ENCODE measurements at regions not wholly inside any gene's neighbourhood (a gene's known extent, or its start where the extent isn't known, plus 50 kb on each side); places are given as distances from the start of the nearest gene placed in this dataset.

DNA sequence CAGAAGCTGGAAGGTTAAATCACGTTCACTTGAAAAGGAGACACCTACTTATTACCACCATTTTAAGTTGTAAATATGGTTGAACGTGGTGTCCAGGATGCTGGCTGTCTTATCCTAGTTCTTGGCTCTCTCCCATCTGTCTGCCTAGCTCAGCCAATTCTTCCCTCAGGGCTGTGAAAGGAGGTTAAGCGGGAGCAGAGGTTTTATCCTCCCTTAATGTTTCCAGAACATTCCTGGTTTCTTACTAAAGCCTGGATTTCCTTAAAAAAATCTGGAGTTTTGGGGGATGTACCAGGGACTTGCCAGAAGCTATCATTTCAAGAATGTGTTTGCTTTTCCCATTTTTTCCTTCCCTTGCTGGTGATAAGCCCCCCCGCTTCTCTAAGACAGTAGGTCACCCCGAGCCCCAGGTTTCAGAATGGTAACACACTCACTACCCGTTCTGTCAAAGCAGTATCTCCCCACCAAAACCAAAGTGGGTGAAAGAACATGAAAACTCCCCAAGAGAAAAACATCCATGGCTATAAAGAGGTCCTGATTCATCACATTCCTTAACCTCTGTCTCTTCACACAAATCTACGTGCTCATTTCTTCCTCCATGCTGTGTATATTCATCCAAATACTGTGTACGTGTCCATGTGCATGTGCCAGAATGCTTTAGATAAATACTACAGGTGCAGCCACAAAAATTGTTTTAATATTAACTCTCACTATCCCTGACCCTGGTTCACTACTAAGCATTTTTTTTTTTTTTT, 114.7 kb downstream of the MAP3K21 start (continued):
- TF ChIP-seq PCBP1 (IDR thresholded peaks at IDR 0.05; ENCODE audit: low read depth, low read length, poor library complexity, severe bottlenecking): no peak

DNA sequence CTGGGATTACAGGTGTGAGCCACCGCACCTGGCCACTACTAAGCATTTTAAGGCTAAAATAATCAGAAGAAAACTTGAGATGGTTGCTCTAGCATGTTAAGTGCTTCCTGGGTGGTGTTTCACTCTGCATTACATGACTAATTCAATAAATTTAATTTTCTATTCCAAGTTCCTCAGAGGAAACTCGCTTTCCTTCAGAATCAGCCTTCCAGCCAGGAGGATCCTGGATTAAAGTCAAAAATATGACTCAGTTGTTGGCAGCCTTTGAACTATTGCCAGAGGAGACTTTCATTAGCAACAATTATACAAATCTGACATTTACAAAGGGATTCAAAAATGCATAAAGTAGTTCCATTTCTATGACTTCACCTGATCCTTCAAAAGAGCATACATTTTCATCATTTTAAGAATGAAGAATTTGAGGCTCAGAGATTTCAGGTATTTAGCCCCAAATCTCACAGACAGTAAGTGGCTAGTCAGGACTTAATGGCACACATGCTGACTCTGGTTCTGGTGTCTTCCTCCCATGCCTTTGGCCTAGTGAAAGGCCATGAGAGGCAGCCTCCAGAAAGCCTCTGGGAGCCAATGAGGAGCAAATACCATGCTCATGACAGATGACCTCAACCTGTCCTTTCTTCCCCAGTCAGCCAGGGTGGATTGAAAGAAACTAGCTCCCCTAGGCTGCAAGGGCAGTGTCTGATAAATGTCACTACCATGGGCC, 115.7 kb downstream of the MAP3K21 start:
- no peak overlapping the region for H2AFZ ChIP-seq (ENCODE audit: low read depth, low read length)
- H3K27ac ChIP-seq (ENCODE audit: extremely low read depth, low read depth, low read length): no peak overlapping the region
- H3K9ac ChIP-seq (ENCODE audit: insufficient read depth in 1 of 2, low read depth in 2 of 2, low read length in 2 of 2): no peak overlapping the region
- POLR2A ChIA-PET: interaction anchor here (0.7 kb wide), 1 partner anchor 552 kb away, joined by 3 read pairs; no protein-coding TSS in a partner anchor
- FAIRE-seq (no peak), ATAC-seq (no peak), DNase-seq (ENCODE audit: extremely low read depth in 1 of 4, low spot score in 3 of 4) (no peak)
- H3K79me2 ChIP-seq (ENCODE audit: control insufficient read depth, insufficient read depth, low read length): no peaks in the 10 kb centered on the region
- BruUV-seq (replicated peaks): no TSS peak
- no peaks in the 10 kb centered on the region for H3K9me1 ChIP-seq (ENCODE audit: control insufficient read depth, insufficient read depth, low read length)
- no peak for TF ChIP-seq NEUROD1 (IDR thresholded peaks at IDR 0.05; ENCODE audit: borderline replicate concordance, low read depth, low read length, partially characterized antibody)
- TF ChIP-seq, protein P1, sequence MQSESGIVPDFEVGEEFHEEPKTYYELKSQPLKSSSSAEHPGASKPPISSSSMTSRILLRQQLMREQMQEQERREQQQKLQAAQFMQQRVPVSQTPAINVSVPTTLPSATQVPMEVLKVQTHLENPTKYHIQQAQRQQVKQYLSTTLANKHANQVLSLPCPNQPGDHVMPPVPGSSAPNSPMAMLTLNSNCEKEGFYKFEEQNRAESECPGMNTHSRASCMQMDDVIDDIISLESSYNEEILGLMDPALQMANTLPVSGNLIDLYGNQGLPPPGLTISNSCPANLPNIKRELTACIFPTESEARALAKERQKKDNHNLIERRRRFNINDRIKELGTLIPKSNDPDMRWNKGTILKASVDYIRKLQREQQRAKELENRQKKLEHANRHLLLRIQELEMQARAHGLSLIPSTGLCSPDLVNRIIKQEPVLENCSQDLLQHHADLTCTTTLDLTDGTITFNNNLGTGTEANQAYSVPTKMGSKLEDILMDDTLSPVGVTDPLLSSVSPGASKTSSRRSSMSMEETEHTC (IDR thresholded peaks at IDR 0.05): no peak
- no peak for TF ChIP-seq POLR2AphosphoS5 (IDR thresholded peaks at IDR 0.05; ENCODE audit: control insufficient read depth, insufficient read depth, low read depth, low read length)
- TF ChIP-seq ZNF780A (CRISPR knock-in tag; IDR thresholded peaks at IDR 0.05): no peak
- TF ChIP-seq, protein P2, sequence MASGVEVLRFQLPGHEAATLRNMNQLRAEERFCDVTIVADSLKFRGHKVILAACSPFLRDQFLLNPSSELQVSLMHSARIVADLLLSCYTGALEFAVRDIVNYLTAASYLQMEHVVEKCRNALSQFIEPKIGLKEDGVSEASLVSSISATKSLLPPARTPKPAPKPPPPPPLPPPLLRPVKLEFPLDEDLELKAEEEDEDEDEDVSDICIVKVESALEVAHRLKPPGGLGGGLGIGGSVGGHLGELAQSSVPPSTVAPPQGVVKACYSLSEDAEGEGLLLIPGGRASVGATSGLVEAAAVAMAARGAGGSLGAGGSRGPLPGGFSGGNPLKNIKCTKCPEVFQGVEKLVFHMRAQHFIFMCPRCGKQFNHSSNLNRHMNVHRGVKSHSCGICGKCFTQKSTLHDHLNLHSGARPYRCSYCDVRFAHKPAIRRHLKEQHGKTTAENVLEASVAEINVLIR (CRISPR knock-in tag; IDR thresholded peaks at IDR 0.05): no peak
- TF ChIP-seq, protein P3, sequence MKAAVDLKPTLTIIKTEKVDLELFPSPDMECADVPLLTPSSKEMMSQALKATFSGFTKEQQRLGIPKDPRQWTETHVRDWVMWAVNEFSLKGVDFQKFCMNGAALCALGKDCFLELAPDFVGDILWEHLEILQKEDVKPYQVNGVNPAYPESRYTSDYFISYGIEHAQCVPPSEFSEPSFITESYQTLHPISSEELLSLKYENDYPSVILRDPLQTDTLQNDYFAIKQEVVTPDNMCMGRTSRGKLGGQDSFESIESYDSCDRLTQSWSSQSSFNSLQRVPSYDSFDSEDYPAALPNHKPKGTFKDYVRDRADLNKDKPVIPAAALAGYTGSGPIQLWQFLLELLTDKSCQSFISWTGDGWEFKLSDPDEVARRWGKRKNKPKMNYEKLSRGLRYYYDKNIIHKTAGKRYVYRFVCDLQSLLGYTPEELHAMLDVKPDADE (conservative IDR thresholded peaks at IDR 0.05; ENCODE audit: control insufficient read depth, low read depth, low read length): no peak
- TF ChIP-seq TCF7L2 (IDR thresholded peaks at IDR 0.05; ENCODE audit: low read depth, low read length): no peak
- no peak for TF ChIP-seq CHD2 (IDR thresholded peaks at IDR 0.05; ENCODE audit: low read depth, low read length)
- no peak for TF ChIP-seq HIVEP1 (CRISPR knock-in tag; IDR thresholded peaks at IDR 0.05)
- TF ChIP-seq ZFP30 (CRISPR knock-in tag; IDR thresholded peaks at IDR 0.05; ENCODE audit: borderline replicate concordance): no peak
- no peak for TF ChIP-seq BRF1 (IDR thresholded peaks at IDR 0.05; ENCODE audit: borderline replicate concordance, extremely low read depth, insufficient read length)
- H3K4me3 ChIP-seq: no peak overlapping the region
- H3K4me2 ChIP-seq (ENCODE audit: insufficient read depth, low read length): no peak overlapping the region
- in situ Hi-C loops (cut with MboI): no loop called here
- H3K4me1 ChIP-seq (replicated peaks in 1 of 2; ENCODE audit: control insufficient read depth in 2 of 2, insufficient read depth in 2 of 2, low read length in 2 of 2): peaks cover 0 to 4% of the 10 kb centered on the region in 2 experiments; a peak in 2 of 5 replicates
- 39% methylated on average over 2 of the region's 2 CpGs for WGBS (ENCODE audit: insufficient coverage, low coverage, missing lambda C conversion rate)
- H3K9me3 ChIP-seq (replicated peaks; ENCODE audit: control insufficient read depth, insufficient read depth, low read depth, low read length): peaks cover 10% of the 10 kb centered on the region; the same call in 1 of the 2 replicates
- H4K20me1 ChIP-seq (replicated peaks; ENCODE audit: control insufficient read depth, insufficient read depth, low read length): no peaks in the 10 kb centered on the region
- CTCF ChIA-PET (ENCODE audit: low intra/inter-chr PET ratio): interaction anchor here (0.6 kb wide), 1 partner anchor 552 kb away, joined by 3 read pairs; no protein-coding TSS in a partner anchor
- no peaks in the 10 kb centered on the region for H3K27me3 ChIP-seq (ENCODE audit: control insufficient read depth in 2 of 2, insufficient read depth in 2 of 2, low read length in 2 of 2)
- H3K36me3 ChIP-seq (ENCODE audit: control insufficient read depth, insufficient read depth, low read length): no peaks in the 10 kb centered on the region
- intact Hi-C loops (cut with micrococcal nuclease): loop anchor here (5.0 kb wide), 1 partner anchor 224 kb away; no protein-coding TSS in a partner anchor
